HL-60 (cell line): ENCODE measurements at regions not wholly inside any gene's neighbourhood (a gene's known extent, or its start where the extent isn't known, plus 50 kb on each side); places are given as distances from the start of the nearest gene placed in this dataset.

Experiments
- DNase-seq, 2 experiments: peaks; one replicate each; pipeline ENCODE4 v3.0.0-alpha.2; 2010 to 2020; ENCODE audit warnings: low read depth in 1 of 2, low spot score in 1 of 2
- H3K27ac ChIP-seq: fragments of 250-450 bp; sonication (Bioruptor Pico); replicated peaks from 2 replicates; pipeline ENCODE4 v1.5.1; 2020; ENCODE audit warnings: mild to moderate bottlenecking, moderate library complexity
- H3K27me3 ChIP-seq: fragments of 250-450 bp; sonication (Bioruptor Pico); 2 replicates; pipeline ENCODE4 v1.5.1; 2021; ENCODE audit warnings: mild to moderate bottlenecking, moderate library complexity; ENCODE audit not compliant: insufficient read depth, poor library complexity, severe bottlenecking
- H3K4me3 ChIP-seq: replicated peaks from 2 replicates; pipeline ENCODE4 v1.5.1; 2011; ENCODE audit warnings: mild to moderate bottlenecking, control low read depth, low read length; ENCODE audit not compliant: insufficient read depth
- CTCF ChIP-seq: IDR thresholded peaks from one replicate; pipeline ENCODE4 v1.5.1; 2011; ENCODE audit warnings: low read length, control low read depth, inconsistent platforms; ENCODE audit not compliant: insufficient read depth
- GABPA ChIP-seq: IDR thresholded peaks from 2 replicates; pipeline ENCODE4 v1.6.1; 2012; ENCODE audit warnings: low read depth
- POLR2AphosphoS5 ChIP-seq: IDR thresholded peaks from 2 replicates; pipeline ENCODE4 v1.6.1; 2012; ENCODE audit warnings: low read depth
- SPI1 ChIP-seq: IDR thresholded peaks from 2 replicates; pipeline ENCODE4 v1.6.1; 2012; ENCODE audit warnings: low read depth, mild to moderate bottlenecking, borderline replicate concordance
- TF ChIP-seq, protein P1 (sequence below): IDR thresholded peaks from 2 replicates; pipeline ENCODE4 v1.6.1; 2012; ENCODE audit warnings: low read depth; ENCODE audit not compliant: insufficient replicate concordance

- TF ChIP-seq GABPA: no peak
- TF ChIP-seq CTCF: no peak
- no peak for TF ChIP-seq POLR2AphosphoS5
- TF ChIP-seq, protein P1, sequence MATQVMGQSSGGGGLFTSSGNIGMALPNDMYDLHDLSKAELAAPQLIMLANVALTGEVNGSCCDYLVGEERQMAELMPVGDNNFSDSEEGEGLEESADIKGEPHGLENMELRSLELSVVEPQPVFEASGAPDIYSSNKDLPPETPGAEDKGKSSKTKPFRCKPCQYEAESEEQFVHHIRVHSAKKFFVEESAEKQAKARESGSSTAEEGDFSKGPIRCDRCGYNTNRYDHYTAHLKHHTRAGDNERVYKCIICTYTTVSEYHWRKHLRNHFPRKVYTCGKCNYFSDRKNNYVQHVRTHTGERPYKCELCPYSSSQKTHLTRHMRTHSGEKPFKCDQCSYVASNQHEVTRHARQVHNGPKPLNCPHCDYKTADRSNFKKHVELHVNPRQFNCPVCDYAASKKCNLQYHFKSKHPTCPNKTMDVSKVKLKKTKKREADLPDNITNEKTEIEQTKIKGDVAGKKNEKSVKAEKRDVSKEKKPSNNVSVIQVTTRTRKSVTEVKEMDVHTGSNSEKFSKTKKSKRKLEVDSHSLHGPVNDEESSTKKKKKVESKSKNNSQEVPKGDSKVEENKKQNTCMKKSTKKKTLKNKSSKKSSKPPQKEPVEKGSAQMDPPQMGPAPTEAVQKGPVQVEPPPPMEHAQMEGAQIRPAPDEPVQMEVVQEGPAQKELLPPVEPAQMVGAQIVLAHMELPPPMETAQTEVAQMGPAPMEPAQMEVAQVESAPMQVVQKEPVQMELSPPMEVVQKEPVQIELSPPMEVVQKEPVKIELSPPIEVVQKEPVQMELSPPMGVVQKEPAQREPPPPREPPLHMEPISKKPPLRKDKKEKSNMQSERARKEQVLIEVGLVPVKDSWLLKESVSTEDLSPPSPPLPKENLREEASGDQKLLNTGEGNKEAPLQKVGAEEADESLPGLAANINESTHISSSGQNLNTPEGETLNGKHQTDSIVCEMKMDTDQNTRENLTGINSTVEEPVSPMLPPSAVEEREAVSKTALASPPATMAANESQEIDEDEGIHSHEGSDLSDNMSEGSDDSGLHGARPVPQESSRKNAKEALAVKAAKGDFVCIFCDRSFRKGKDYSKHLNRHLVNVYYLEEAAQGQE: no peak
- no peak for TF ChIP-seq SPI1
- Histone ChIP-seq H3K27ac (no peak overlapping the region), H3K27me3 (no peaks in the 10 kb centered on the region), H3K4me3 (no peak overlapping the region)
- no peak for DNase-seq
Observed at GRCh38 chr1:5742801-5743200, 249.4 kb downstream of the NPHP4 start.

DNA sequence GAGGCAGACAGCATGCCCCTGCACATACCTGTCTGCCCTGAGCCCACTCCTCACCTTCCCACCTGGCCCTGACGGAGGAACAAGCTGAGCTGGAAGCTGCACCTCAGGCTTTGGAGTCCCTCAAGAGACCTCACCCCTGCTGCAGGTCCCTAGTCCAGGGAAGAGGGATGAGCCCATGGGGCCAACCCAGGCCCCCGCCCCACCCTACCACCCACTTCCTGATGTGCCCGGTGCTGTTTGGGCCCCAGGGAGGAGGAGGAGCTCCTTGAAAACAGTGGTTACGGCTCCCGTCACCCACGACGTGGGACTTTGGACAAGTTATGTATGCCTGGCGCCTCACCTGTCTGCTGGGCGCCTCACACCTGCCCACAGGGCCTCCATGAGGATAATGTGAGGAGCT is 250.2 kb downstream of the NPHP4 start:
- DNase-seq: no peak
- Histone ChIP-seq H3K27ac (no peak overlapping the region), H3K27me3 (no peaks in the 10 kb centered on the region), H3K4me3 (no peak overlapping the region)
- TF ChIP-seq CTCF (no peak), GABPA (no peak), POLR2AphosphoS5 (no peak), SPI1 (no peak)
- TF ChIP-seq, protein P1: no peak

DNA sequence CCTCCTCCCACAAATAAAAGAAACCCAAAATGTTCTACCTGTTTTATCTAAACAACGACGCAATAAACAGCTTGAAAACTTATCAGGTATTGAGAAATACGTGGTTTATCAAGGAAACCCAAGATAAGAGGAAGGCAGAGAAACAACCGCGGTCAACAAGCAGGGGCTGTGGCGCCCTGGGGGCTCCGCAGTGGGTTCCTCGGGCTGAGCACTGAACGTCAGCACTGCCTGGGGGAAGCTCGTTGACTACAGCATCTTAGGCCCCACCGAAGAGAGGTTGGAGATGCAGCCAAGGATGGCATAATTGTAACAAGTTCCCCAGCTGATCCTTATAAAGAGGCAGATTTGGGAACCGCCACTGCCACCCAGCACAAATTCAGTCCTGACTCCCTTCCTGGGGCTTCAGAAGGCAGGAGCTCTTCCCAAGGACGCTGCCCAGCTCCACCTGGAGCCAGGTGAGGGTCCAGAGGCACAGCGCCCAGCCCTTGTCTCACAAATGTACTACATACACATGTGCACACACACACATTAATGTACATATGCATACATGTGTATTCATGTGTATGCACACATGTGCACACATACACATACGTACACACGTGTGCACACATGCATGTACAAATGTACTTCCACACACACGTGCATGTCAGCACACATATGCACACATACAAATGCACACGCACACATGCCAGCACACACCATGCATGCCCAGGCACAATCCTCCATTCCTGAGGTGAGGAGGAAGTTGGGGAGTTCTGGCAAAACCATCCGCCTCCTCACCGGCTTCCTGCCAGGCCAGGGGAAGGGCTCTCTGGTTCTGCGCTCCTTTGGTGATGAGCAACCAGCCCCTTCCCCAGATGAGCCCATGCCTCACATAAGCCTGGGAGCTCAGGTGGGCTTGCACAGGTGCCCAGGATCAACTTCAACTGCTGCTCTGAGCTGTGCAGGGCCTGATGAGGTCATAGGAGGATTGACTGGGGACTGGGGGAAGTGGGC is 251.1 kb downstream of the NPHP4 start:
- DNase-seq: no peak
- H3K4me3 ChIP-seq: no peak overlapping the region
- no peaks in the 10 kb centered on the region for H3K27me3 ChIP-seq
- no peak for TF ChIP-seq GABPA
- TF ChIP-seq POLR2AphosphoS5: no peak
- TF ChIP-seq SPI1: no peak
- no peak for TF ChIP-seq CTCF
- TF ChIP-seq, protein P1: no peak
- no peak overlapping the region for H3K27ac ChIP-seq
